Colon (tissue), 2 donors: ENCODE measurements at regions not wholly inside any gene's neighbourhood (a gene's known extent, or its start where the extent isn't known, plus 50 kb on each side); places are given as distances from the start of the nearest gene placed in this dataset.

Experiments
- FAIRE-seq: peaks from 2 replicates; lab custom pipeline; 2012; peaks lifted over from hg19 to GRCh38; lab: Jason Lieb, UNC
- donor health status: control.
- donor health status: control.

- FAIRE-seq: no peak
These were observed 319.6 kb downstream of the RRAGC start for GRCh38 chr1:38539931-38540330.

DNA sequence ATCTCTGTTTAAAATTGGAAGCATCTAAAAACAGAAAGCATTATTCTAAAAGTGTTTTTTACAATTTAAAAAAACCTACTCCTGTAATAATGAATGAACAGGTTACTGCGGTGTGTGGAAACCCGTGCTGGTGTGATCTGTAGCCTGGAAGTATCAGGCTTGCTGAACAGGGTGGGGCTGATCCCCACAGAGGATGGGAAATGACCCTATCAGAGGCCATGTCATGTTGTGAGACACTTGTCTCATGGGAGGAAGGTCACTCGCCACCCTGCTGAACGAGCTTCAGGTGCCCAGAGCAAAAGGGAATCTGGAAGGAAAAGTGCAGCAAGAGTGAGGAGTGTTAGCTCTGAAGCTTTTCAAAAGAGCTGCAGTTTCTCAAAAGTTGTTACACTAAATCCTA lies 320.7 kb downstream of the RRAGC start:
- no peak for FAIRE-seq

DNA sequence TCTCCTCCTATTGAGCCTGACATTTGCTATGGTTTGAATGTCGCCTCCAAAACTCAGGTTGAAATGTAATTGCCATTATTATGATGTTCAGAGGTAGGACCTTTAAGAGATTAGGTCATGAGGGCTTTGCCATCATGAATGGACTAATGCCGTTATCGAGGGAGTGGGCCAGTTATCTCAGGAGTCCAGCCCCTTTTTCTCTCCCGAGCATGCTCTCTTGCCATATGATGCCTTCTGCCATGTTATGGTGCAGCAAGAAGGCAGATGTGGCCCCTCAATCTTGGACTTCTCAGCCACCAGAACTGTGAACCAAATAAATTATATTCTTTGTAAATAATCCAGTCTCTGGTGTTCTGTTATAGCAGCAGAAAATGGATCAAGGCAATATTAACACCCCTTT lies 323.5 kb downstream of the RRAGC start:
- no peak for FAIRE-seq

- no peak for FAIRE-seq
These were observed 325.1 kb downstream of the RRAGC start for GRCh38 chr1:38534473-38534823.

DNA sequence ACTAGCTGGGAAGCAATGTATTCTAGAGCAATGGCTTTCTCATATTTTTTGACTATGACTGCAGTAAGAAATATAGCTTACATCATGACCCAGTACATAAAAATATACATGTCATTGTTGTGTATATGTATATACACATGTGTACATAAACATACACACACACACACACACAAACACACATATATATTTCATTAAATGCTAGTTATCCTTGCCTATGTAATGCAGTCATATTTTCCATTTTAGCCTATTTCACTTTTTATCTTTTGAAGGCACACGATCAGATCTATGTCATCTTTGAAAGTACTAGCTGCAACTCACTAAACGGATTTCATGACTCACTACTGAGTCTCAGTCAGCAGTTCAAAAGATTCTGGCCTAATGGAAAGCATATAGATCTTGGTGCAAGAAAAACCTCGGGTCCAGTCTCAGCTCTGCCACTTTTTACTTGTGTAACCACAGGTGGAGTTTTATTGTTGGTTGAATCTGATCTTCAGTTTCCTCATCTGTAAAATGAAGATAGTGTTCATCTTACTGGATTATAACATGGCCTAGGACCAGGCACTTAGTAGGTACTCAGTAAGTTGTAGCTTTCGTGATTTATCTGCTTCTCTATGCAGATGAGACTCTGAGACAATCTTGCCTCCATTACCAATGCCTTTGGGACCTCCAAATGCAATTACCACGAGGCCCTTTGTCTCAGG lies 325.6 kb downstream of the RRAGC start:
- FAIRE-seq: no peak

- no peak for FAIRE-seq
These were observed 328.6 kb downstream of the RRAGC start for GRCh38 chr1:38530957-38531356.

DNA sequence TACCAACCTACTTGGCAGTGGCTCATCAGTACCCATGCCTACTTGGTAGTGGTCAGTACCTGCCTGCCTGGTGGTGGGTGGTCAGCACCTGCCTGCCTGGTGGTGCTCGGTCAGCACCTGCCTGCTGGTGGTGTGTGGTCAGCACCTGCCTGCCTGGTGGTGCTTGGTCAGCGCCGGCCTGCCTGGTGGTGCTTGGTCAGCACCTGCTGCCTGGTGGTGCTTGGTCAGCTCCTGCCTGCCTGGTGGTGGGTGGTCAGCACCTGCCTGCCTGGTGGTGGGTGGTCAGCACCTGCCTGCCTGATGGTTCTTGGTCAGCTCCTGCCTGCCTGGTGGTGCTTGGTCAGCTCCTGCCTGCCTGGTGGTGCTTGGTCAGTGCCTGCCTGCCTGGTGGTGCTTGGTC lies 329.6 kb downstream of the RRAGC start:
- FAIRE-seq: no peak

DNA sequence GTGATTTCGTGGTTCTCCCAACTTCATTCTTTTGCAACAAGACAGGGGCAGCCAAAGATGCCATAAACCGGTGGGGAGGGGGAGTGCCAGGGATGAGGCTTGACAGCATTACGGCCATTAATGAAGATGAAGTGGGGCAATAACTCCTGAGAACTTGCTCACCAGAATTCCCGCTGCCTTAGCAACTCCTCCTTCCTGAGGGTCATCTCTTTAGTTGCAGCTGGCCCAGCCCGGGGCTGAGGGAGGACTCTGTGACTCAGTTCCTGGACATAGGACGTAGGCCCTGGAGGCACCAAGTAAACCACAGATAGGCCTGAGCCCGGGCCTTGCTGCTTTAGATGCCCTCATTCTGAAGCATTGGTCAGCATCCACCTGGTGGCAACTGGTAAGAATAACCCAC lies 330.2 kb downstream of the RRAGC start:
- no peak for FAIRE-seq

- no peak for FAIRE-seq
These were observed 330.9 kb downstream of the RRAGC start for GRCh38 chr1:38528623-38529022.

- FAIRE-seq: no peak
These were observed 332.1 kb downstream of the RRAGC start for GRCh38 chr1:38527373-38527966.

GRCh38 chr1:38526046-38526445 lies 333.5 kb downstream of the RRAGC start:
- FAIRE-seq: no peak

DNA sequence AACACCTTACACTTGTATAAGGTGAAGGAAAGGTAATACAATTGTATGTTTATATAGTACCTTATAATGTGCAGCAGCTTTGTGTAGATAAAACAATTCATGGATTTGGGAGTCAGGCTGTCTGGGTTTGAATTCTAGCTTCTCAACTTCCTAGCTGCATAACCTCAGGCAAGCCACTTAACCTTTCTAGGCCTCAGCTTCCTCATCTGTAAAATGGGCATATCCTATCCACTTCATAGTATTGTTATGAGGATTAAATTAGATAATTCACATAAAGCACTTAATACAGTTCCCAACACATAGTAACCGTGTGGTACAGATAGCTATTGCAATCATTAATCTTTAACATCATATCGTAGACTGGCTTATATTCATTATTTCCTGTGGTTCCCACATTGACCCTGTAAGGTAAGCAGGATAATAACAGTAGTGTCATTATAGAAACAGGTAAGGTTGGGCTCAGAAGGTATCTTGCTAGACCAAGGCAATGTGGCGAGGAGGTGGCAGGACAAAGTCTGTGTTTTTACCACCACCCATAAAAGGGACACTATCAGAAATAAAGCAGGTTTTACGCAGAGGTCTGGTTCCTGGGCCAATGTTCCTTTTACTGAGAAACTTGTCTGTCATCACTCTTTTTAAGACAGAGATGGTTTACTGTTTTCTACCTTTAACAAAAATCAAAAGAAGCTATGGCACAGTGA lies 334.1 kb downstream of the RRAGC start:
- FAIRE-seq: no peak

DNA sequence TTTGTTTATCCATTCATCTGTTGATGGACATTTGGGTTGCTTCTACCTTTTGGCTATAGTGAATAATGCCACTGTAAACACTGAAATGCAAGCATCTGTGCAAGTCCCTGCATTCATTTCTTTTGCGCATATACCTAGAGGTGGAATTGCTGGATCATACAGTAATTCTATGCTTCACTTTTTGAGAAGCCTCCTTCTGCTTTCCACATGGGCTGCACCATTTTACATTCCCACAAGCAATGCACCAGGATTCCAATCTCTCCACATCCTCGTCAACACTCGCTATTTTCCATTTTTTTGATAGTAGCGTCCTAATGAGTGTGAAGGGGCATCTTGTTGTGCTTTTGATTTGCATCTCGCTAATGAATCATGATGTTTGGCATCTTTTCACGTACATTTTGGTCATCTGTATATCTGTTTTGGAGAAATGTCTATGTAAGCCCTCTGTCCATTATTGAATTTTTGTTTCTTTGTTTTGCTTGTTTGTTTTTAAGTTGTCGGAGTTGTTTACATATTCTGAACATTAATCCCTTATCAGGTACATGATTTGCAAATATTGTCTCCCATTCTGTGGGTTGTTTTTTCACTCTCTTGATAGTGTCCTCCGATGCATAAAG lies 335.4 kb downstream of the RRAGC start:
- FAIRE-seq: no peak

GRCh38 chr1:38523568-38523939 lies 336.0 kb downstream of the RRAGC start:
- no peak for FAIRE-seq

GRCh38 chr1:38522915-38523567 lies 336.5 kb downstream of the RRAGC start:
- FAIRE-seq: no peak

- FAIRE-seq: no peak
These were observed 343.0 kb downstream of the RRAGC start for GRCh38 chr1:38516560-38516959.

DNA sequence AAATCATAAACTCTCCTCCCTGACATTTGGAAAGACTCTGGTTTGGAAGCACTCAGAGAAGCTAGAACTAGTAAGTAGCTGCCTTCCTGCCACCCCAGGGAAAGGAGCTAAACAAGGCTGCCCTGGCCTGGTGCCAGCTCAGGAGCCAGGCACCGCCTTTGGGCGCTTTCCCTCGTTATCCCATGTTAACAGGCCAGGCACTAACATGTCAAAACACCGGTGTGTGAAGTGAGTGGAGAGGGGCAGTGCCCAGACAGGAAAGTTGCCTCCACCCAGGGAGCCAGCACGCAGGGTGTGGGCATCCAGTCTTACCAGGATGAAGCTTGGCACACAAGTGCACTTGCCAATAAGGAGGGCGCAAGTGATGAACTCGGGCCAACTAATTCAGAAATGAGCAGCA lies 346.8 kb downstream of the RRAGC start:
- FAIRE-seq: no peak

DNA sequence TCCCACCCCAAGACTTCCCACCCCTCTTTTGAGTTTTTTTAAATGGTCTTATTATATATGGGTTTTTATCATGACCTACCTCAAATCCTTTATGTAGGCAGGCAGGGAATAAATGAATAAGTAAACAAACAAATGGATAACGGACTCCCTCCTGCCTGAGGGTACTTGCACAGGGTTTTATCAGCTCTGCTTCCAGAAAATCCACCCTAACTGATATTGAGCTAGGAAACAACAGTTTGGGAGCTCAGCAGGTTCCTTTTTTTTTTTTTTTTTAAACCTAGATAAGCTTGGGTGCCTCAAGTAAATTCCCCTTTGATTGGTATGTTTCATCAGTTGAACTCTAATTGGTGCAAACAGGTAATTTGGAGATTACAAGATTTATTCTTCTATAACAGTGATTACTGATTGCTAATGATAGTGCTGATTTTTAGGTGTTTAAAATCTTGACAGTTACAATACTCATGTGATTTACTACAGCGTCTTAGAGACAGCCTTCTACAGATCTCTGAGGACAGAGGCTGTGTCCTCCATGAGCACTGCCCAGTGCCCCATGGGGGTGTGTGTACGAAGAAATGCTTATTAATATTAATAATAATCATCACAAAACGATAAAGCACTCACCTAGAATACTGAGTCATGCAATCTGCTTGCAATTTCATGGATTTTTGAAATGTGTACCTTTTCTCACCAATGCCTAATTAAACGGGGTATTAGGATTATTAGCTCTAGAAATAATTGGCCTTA lies 347.4 kb downstream of the RRAGC start:
- FAIRE-seq: no peak

DNA sequence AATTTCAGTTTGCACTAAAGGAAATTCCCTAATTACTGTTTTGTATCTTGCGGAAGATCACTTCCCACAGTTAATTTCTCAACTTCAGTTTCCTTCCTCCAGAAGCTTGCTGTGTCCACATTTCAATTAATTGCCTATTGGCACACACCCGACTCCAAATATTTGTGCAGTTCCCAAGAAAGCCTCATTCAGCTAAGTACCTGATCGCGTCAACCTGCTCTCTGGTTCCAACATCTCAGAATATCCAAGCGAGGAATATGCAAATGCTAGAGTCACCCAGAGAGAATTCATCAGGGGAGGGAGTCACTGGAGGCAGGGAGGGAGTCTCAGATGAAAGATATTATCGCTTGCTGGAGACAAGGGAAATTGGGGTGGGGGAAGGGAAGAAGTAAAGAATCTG lies 351.3 kb downstream of the RRAGC start:
- FAIRE-seq: no peak

DNA sequence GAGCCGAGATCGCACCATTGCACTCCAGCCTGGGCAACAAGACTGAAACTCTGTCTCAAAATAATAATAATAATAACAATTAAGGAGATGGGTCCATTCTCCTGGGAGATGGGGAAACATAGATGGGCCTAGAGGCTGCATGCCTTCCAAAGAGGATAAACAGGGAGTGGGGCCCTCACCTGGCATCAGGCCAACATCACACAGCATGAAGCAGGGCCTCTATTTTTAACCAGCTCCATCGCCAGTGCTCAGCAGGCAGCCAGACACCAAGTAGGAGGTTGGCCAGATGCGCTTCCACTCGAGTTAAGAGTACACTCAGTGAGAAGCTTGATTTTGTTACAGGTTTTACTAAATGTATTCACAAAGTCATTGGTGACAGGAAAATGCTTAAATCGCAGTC lies 352.0 kb downstream of the RRAGC start:
- FAIRE-seq: no peak

- FAIRE-seq: no peak
These were observed 353.6 kb downstream of the RRAGC start for GRCh38 chr1:38505944-38506343.

DNA sequence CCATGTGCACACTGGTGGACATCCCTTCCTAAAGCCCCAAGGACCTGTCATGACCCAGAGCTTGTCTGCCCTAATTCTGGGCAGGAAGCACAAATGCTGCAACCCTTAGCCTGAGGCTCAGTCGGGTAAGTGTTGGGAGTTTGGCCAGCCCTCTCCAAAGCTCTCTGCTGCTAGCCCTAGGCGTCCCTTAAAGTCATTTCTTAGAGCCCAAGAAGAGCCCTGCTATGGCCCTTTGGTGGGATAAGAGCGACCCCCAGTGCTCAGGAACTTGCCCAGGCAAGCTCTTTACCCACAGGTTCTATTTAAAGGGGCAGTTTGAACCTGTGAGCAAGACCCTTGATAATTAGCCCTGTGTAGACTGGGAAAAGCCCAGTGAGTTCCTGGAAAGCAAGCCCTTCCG lies 356.8 kb downstream of the RRAGC start:
- FAIRE-seq: no peak
